ENCODE measurements at regions not wholly inside any gene's neighbourhood (a gene's known extent, or its start where the extent isn't known, plus 50 kb on each side); places are given as distances from the start of the nearest gene placed in this dataset.
A peak's percentile ranks its signal among the peaks of the same experiment; 100 is the strongest.

GRCh38 chr4:37126051-37126450, 118.5 kb upstream of the NWD2 start:
- in situ Hi-C loops (cut with MboI; ENCODE audit: low pct_unique_long_range_greater_than_20kb, low sequenced_read_pairs, unreplicated experiment) = no loop called here
- no peak for TF ChIP-seq CTCF (IDR thresholded peaks at IDR 0.05; ENCODE audit: extremely low read depth, insufficient read depth, missing control alignments)
- DNase-seq (ENCODE audit: low spot score) = no peak

- DNase-seq (ENCODE audit: low spot score) = no peak
- TF ChIP-seq CTCF (IDR thresholded peaks at IDR 0.05; ENCODE audit: extremely low read depth, insufficient read depth, missing control alignments) = no peak
- in situ Hi-C loops (cut with MboI; ENCODE audit: low pct_unique_long_range_greater_than_20kb, low sequenced_read_pairs, unreplicated experiment) = no loop called here
Measured at GRCh38 chr4:37130465-37130864, 114.1 kb upstream of the NWD2 start.

GRCh38 chr4:37132351-37132974, 112.1 kb upstream of the NWD2 start:
- in situ Hi-C loops (cut with MboI; ENCODE audit: low pct_unique_long_range_greater_than_20kb, low sequenced_read_pairs, unreplicated experiment) = no loop called here
- no peak for TF ChIP-seq CTCF (IDR thresholded peaks at IDR 0.05; ENCODE audit: extremely low read depth, insufficient read depth, missing control alignments)

GRCh38 chr4:37132975-37133360, 111.6 kb upstream of the NWD2 start:
- no peak for DNase-seq (ENCODE audit: low spot score)
- in situ Hi-C loops (cut with MboI; ENCODE audit: low pct_unique_long_range_greater_than_20kb, low sequenced_read_pairs, unreplicated experiment) = no loop called here
- no peak for TF ChIP-seq CTCF (IDR thresholded peaks at IDR 0.05; ENCODE audit: extremely low read depth, insufficient read depth, missing control alignments)

More at GRCh38 chr4:37132351-37132974, 112.1 kb upstream of the NWD2 start:
- no peak for DNase-seq (ENCODE audit: low spot score)

- peak; percentile 9 for TF ChIP-seq CTCF (IDR thresholded peaks at IDR 0.05; ENCODE audit: extremely low read depth, insufficient read depth, missing control alignments)
- in situ Hi-C loops (cut with MboI; ENCODE audit: low pct_unique_long_range_greater_than_20kb, low sequenced_read_pairs, unreplicated experiment) = no loop called here
Measured at GRCh38 chr4:37138019-37138653, 106.4 kb upstream of the NWD2 start.

GRCh38 chr4:37138789-37139188, 105.8 kb upstream of the NWD2 start:
- DNase-seq (ENCODE audit: low spot score) = no peak
- in situ Hi-C loops (cut with MboI; ENCODE audit: low pct_unique_long_range_greater_than_20kb, low sequenced_read_pairs, unreplicated experiment) = no loop called here
- TF ChIP-seq CTCF (IDR thresholded peaks at IDR 0.05; ENCODE audit: extremely low read depth, insufficient read depth, missing control alignments) = no peak

More at GRCh38 chr4:37138019-37138653, 106.4 kb upstream of the NWD2 start:
- peak; percentile 30 for DNase-seq (ENCODE audit: low spot score)
